ENCODE measurements at regions not wholly inside any gene's neighbourhood (a gene's known extent, or its start where the extent isn't known, plus 50 kb on each side); places are given as distances from the start of the nearest gene placed in this dataset.

DNA sequence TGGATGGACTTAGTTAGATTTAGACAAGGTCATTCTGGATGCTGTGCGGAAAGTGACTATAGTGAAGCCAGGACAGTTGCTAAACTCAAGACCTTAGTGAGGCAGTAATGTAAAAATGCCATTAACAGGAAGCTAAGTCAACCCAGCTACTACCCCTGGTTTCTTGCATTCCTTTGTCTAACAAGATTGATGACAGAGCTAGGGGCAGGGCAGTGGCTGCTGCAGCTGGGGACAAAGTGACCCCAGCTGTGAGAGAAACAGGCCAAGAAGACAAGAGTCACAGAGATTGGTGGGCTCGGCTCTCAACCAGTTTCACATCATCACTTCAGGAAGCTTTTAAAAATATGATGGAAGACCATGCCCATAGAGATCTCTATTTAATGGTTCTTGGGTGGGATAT is 110.4 kb upstream of the POU2AF2 start:
- H3K4me1 ChIP-seq (ENCODE audit: control insufficient read depth in 1 of 2, insufficient read depth in 2 of 2, low read length in 2 of 2), result no peaks in the 10 kb centered on the region
- H3K9me3 ChIP-seq (ENCODE audit: control insufficient read depth in 1 of 2, insufficient read depth in 1 of 2, low read depth in 1 of 2, low read length in 2 of 2), result no peaks in the 10 kb centered on the region
- H3K27ac ChIP-seq (ENCODE audit: low read depth, low read length), result no peak overlapping the region
- TF ChIP-seq TCF7L2 (IDR thresholded peaks at IDR 0.05; ENCODE audit: borderline replicate concordance, extremely low read depth, insufficient read depth, insufficient read length) (no peak), ZFX (IDR thresholded peaks at IDR 0.05) (no peak), FOSL1 (IDR thresholded peaks at IDR 0.05; ENCODE audit: low read depth) (no peak), EGR1 (IDR thresholded peaks at IDR 0.05; ENCODE audit: low read depth) (no peak), JUND (IDR thresholded peaks at IDR 0.05) (no peak), SP1 (IDR thresholded peaks at IDR 0.05; ENCODE audit: low read depth) (no peak), POLR2AphosphoS5 (IDR thresholded peaks at IDR 0.05; ENCODE audit: low read depth, low read length) (no peak), YY1 (IDR thresholded peaks at IDR 0.05; ENCODE audit: extremely low read depth, insufficient replicate concordance, low read depth, low read length) (no peak), CEBPB (IDR thresholded peaks at IDR 0.05; ENCODE audit: low read depth) (no peak)
- no peak overlapping the region for H3K4me3 ChIP-seq (replicated peaks in 1 of 2; ENCODE audit: low read depth in 1 of 2, low read length in 2 of 2)
- H3K9ac ChIP-seq (ENCODE audit: low read length), result no peak overlapping the region
- H3K27me3 ChIP-seq (ENCODE audit: insufficient read depth, low read length), result 0 out of 2 replicates have a peak, but pooled peaks cover 16% of the 10 kb centered on the region
- no peaks in the 10 kb centered on the region for H3K9me2 ChIP-seq (ENCODE audit: insufficient read depth)
- no peaks in the 10 kb centered on the region for H3K79me2 ChIP-seq (ENCODE audit: insufficient read depth, low read length)
- ChIA-PET POLR2A (no interaction called here), RAD21 (ENCODE audit: low non-redundant PET in 1 of 2, low total read pairs in 2 of 2, uncharacterized antibody in 2 of 2, unreplicated experiment in 2 of 2) (no interaction called here), CTCF (no interaction called here)
- H3K4me2 ChIP-seq (ENCODE audit: low read length), result no peak overlapping the region
- intact Hi-C loops (cut with micrococcal nuclease), result no loop called here
- no peak for ATAC-seq
- DNase-seq (ENCODE audit: low read depth, low spot score), result no peak
- no peaks in the 10 kb centered on the region for H3K36me3 ChIP-seq (ENCODE audit: control insufficient read depth in 1 of 2, insufficient read depth in 2 of 2, low read length in 2 of 2)
- no TSS peak for BruUV-seq (replicated peaks)
- no peaks in the 10 kb centered on the region for H4K20me1 ChIP-seq (ENCODE audit: insufficient read depth)
- no peak overlapping the region for H2AFZ ChIP-seq (ENCODE audit: low read depth, low read length, poor library complexity, severe bottlenecking)

DNA sequence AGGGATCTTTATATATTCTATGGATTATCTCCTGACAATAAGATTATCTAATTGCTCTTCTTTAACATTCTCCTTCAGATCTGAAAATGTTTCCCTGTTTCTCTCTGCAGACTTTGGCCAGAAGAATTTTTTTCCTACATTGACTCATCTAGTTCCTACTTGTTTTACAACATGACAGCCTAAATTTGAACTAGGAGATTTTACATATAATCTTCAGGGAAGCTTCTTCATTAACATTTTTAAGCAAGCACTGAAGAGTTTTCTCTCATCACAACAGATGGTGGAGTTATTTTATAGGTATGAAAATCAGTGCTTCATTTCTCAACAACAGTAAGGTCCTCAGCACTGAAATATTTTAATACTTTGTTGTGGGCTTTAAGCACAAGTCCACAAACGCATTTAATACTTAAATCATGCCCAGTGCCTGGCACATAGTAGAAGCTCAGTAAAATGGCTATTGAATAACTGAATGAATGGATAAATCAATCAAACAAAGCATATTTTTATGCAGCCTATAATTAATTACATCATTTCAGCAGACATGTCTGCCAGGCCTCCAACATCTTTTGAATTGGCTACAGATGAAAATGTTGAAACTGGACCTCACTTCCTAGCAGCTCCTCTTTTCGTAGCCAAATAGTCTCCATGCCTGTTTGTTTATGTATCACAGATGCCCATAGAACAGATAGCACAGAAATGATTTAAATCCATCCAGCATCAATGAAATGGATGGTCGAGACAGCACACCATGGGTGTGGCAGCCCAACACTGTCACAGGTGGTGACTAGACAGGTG is 117.3 kb upstream of the POU2AF2 start:
- RAD21 ChIA-PET (ENCODE audit: low non-redundant PET in 1 of 2, low total read pairs in 2 of 2, uncharacterized antibody in 2 of 2, unreplicated experiment in 2 of 2), result no interaction called here
- DNase-seq (ENCODE audit: low read depth, low spot score), result no peak
- Histone ChIP-seq H3K27ac (ENCODE audit: low read depth, low read length) (no peak overlapping the region), H3K9me3 (ENCODE audit: control insufficient read depth in 1 of 2, insufficient read depth in 1 of 2, low read depth in 1 of 2, low read length in 2 of 2) (no peaks in the 10 kb centered on the region), H4K20me1 (ENCODE audit: insufficient read depth) (no peaks in the 10 kb centered on the region), H2AFZ (ENCODE audit: low read depth, low read length, poor library complexity, severe bottlenecking) (no peak overlapping the region), H3K36me3 (ENCODE audit: control insufficient read depth in 1 of 2, insufficient read depth in 2 of 2, low read length in 2 of 2) (no peaks in the 10 kb centered on the region), H3K9ac (ENCODE audit: low read length) (no peak overlapping the region), H3K4me3 (replicated peaks in 1 of 2; ENCODE audit: low read depth in 1 of 2, low read length in 2 of 2) (no peak overlapping the region), H3K27me3 (ENCODE audit: insufficient read depth, low read length) (no peaks in the 10 kb centered on the region), H3K79me2 (ENCODE audit: insufficient read depth, low read length) (no peaks in the 10 kb centered on the region), H3K4me2 (ENCODE audit: low read length) (no peak overlapping the region), H3K4me1 (ENCODE audit: control insufficient read depth in 1 of 2, insufficient read depth in 2 of 2, low read length in 2 of 2) (no peaks in the 10 kb centered on the region), H3K9me2 (ENCODE audit: insufficient read depth) (no peaks in the 10 kb centered on the region)
- BruUV-seq (replicated peaks), result no TSS peak
- intact Hi-C loops (cut with micrococcal nuclease), result no loop called here
- TF ChIP-seq ELF1 (IDR thresholded peaks at IDR 0.05; ENCODE audit: borderline replicate concordance, low read depth), result no peak
- TF ChIP-seq FOSL1 (IDR thresholded peaks at IDR 0.05; ENCODE audit: low read depth), result no peak
- TF ChIP-seq, protein P1, sequence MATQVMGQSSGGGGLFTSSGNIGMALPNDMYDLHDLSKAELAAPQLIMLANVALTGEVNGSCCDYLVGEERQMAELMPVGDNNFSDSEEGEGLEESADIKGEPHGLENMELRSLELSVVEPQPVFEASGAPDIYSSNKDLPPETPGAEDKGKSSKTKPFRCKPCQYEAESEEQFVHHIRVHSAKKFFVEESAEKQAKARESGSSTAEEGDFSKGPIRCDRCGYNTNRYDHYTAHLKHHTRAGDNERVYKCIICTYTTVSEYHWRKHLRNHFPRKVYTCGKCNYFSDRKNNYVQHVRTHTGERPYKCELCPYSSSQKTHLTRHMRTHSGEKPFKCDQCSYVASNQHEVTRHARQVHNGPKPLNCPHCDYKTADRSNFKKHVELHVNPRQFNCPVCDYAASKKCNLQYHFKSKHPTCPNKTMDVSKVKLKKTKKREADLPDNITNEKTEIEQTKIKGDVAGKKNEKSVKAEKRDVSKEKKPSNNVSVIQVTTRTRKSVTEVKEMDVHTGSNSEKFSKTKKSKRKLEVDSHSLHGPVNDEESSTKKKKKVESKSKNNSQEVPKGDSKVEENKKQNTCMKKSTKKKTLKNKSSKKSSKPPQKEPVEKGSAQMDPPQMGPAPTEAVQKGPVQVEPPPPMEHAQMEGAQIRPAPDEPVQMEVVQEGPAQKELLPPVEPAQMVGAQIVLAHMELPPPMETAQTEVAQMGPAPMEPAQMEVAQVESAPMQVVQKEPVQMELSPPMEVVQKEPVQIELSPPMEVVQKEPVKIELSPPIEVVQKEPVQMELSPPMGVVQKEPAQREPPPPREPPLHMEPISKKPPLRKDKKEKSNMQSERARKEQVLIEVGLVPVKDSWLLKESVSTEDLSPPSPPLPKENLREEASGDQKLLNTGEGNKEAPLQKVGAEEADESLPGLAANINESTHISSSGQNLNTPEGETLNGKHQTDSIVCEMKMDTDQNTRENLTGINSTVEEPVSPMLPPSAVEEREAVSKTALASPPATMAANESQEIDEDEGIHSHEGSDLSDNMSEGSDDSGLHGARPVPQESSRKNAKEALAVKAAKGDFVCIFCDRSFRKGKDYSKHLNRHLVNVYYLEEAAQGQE (IDR thresholded peaks at IDR 0.05; ENCODE audit: low read depth), result no peak
- TF ChIP-seq, protein P2, sequence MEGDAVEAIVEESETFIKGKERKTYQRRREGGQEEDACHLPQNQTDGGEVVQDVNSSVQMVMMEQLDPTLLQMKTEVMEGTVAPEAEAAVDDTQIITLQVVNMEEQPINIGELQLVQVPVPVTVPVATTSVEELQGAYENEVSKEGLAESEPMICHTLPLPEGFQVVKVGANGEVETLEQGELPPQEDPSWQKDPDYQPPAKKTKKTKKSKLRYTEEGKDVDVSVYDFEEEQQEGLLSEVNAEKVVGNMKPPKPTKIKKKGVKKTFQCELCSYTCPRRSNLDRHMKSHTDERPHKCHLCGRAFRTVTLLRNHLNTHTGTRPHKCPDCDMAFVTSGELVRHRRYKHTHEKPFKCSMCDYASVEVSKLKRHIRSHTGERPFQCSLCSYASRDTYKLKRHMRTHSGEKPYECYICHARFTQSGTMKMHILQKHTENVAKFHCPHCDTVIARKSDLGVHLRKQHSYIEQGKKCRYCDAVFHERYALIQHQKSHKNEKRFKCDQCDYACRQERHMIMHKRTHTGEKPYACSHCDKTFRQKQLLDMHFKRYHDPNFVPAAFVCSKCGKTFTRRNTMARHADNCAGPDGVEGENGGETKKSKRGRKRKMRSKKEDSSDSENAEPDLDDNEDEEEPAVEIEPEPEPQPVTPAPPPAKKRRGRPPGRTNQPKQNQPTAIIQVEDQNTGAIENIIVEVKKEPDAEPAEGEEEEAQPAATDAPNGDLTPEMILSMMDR (IDR thresholded peaks at IDR 0.05 in 2 of 3, conservative IDR thresholded peaks at IDR 0.05 in 1 of 3; ENCODE audit: borderline replicate concordance in 1 of 3, insufficient read depth in 1 of 3, low read depth in 2 of 3, low read length in 2 of 3), result no peak
- no peak for TF ChIP-seq ZFX (IDR thresholded peaks at IDR 0.05)
- no peak for TF ChIP-seq SP1 (IDR thresholded peaks at IDR 0.05; ENCODE audit: low read depth)
- no peak for TF ChIP-seq EGR1 (IDR thresholded peaks at IDR 0.05; ENCODE audit: low read depth)
- TF ChIP-seq RAD21 (IDR thresholded peaks at IDR 0.05; ENCODE audit: low read depth), result no peak
- no peak for TF ChIP-seq TCF7L2 (IDR thresholded peaks at IDR 0.05; ENCODE audit: borderline replicate concordance, extremely low read depth, insufficient read depth, insufficient read length)
- TF ChIP-seq POLR2A (IDR thresholded peaks at IDR 0.05; ENCODE audit: borderline replicate concordance, extremely low read depth, insufficient read depth, insufficient read length), result no peak
- no peak for ATAC-seq
- CTCF ChIA-PET, result no interaction called here
- POLR2A ChIA-PET, result no interaction called here
